Upper lobe of right lung (tissue), 1 donor: ENCODE measurements at regions not wholly inside any gene's neighbourhood (a gene's known extent, or its start where the extent isn't known, plus 50 kb on each side); places are given as distances from the start of the nearest gene placed in this dataset.

Experiments
- ATAC-seq: fragments of 200-7000 bp; cut with Tn5 transposase; one replicate; pipeline ENCODE4 v1.9.1; 2020; ENCODE audit warnings: mild to moderate bottlenecking, moderate library complexity
- DNase-seq: peaks from one replicate; pipeline ENCODE4 v3.0.0-alpha.2; 2020
- H3K27ac ChIP-seq: fragments of 200-600 bp; one replicate; pipeline ENCODE4 v1.8.0; 2022
- H3K27me3 ChIP-seq: fragments of 200-600 bp; one replicate; pipeline ENCODE4 v1.8.0; 2022; ENCODE audit warnings: mild to moderate bottlenecking
- H3K36me3 ChIP-seq: fragments of 200-600 bp; one replicate; pipeline ENCODE4 v1.8.0; 2022
- H3K4me1 ChIP-seq: fragments of 200-600 bp; one replicate; pipeline ENCODE4 v1.8.0; 2022
- H3K4me3 ChIP-seq: fragments of 200-600 bp; one replicate; pipeline ENCODE4 v1.8.0; 2022; ENCODE audit warnings: mild to moderate bottlenecking
- H3K9me3 ChIP-seq: fragments of 200-600 bp; one replicate; pipeline ENCODE4 v1.8.0; 2022
- intact Hi-C: fragments of 100-400 bp; cut with DNase I; formaldehyde crosslinking; loops from one replicate; pipeline ENCODE4 v1.11.0; 2022
- TF ChIP-seq, protein P1 (sequence below): fragments of 200-600 bp; IDR thresholded peaks from one replicate; pipeline ENCODE4 v1.8.0; 2022; ENCODE audit warnings: antibody characterized with exemption
- donor health status: DM: no; HTN: yes; CAD: no; lungs with severe emphysema.

- Histone ChIP-seq H3K36me3 (no peaks in the 10 kb centered on the region), H3K27me3 (no peaks in the 10 kb centered on the region), H3K4me3 (no peak overlapping the region), H3K27ac (no peak overlapping the region), H3K9me3 (no peaks in the 10 kb centered on the region), H3K4me1 (no peaks in the 10 kb centered on the region)
- TF ChIP-seq, protein P1, sequence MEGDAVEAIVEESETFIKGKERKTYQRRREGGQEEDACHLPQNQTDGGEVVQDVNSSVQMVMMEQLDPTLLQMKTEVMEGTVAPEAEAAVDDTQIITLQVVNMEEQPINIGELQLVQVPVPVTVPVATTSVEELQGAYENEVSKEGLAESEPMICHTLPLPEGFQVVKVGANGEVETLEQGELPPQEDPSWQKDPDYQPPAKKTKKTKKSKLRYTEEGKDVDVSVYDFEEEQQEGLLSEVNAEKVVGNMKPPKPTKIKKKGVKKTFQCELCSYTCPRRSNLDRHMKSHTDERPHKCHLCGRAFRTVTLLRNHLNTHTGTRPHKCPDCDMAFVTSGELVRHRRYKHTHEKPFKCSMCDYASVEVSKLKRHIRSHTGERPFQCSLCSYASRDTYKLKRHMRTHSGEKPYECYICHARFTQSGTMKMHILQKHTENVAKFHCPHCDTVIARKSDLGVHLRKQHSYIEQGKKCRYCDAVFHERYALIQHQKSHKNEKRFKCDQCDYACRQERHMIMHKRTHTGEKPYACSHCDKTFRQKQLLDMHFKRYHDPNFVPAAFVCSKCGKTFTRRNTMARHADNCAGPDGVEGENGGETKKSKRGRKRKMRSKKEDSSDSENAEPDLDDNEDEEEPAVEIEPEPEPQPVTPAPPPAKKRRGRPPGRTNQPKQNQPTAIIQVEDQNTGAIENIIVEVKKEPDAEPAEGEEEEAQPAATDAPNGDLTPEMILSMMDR: no peak
- no peak for ATAC-seq
- intact Hi-C loops: no loop called here
- DNase-seq: no peak
Observed at GRCh38 chr3:6039971-6040370, 820.9 kb upstream of the GRM7 start.

GRCh38 chr3:6041894-6042293 lies 819.0 kb upstream of the GRM7 start:
- no peak overlapping the region for H3K4me3 ChIP-seq
- H3K27me3 ChIP-seq: no peaks in the 10 kb centered on the region
- H3K4me1 ChIP-seq: no peaks in the 10 kb centered on the region
- no peak overlapping the region for H3K27ac ChIP-seq
- no peaks in the 10 kb centered on the region for H3K9me3 ChIP-seq
- DNase-seq (no peak), ATAC-seq (no peak)
- no peaks in the 10 kb centered on the region for H3K36me3 ChIP-seq
- TF ChIP-seq, protein P1: no peak
- intact Hi-C loops: no loop called here

DNA sequence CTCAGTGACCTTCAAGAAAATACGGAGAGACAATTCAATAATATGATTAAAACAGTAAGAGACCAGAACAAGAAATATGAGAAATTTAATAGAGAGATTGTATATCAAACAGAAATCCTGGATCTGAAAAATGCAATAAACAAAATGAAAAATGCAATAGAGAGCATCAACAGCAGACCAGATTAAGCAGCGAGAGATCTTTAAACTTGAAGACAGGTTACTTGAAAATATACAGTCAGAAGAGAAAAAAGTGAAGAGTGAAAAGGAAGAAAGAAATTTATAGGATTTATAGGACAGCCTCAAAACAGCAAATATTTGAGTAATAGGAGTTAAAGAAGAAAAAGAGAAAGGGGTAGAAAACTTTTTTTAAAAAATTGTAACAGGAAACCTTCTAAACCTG lies 813.9 kb upstream of the GRM7 start:
- no peaks in the 10 kb centered on the region for H3K4me1 ChIP-seq
- no peaks in the 10 kb centered on the region for H3K27me3 ChIP-seq
- no peak overlapping the region for H3K27ac ChIP-seq
- ATAC-seq (no peak), DNase-seq (no peak)
- intact Hi-C loops: no loop called here
- H3K36me3 ChIP-seq: no peaks in the 10 kb centered on the region
- H3K9me3 ChIP-seq: peaks cover 10% of the 10 kb centered on the region
- H3K4me3 ChIP-seq: no peak overlapping the region
- TF ChIP-seq, protein P1: no peak

DNA sequence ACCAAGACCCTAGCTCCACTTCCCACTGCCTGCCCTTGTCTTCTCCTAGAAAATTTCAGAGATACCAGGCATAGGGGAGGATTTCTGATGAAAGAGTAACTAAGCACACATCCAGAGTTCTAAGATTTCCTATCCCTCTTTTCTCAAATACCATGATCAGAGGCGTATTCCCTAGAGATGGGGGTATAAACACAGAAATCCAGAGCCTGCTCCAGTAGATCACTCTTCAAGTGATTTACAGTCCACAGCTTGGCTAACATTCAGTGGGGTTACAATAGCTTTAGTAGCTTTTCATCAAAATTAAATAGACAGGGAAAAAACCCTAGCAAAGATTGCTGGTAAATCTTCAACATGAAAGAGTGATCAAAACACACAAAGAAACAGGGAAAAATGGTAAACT lies 800.7 kb upstream of the GRM7 start:
- Histone ChIP-seq H3K27ac (no peak overlapping the region), H3K36me3 (no peaks in the 10 kb centered on the region), H3K4me3 (no peak overlapping the region), H3K9me3 (no peaks in the 10 kb centered on the region), H3K27me3 (no peaks in the 10 kb centered on the region), H3K4me1 (no peaks in the 10 kb centered on the region)
- no peak for ATAC-seq
- no peak for DNase-seq
- intact Hi-C loops: no loop called here
- TF ChIP-seq, protein P1: no peak

GRCh38 chr3:6062261-6063187 lies 798.4 kb upstream of the GRM7 start:
- Histone ChIP-seq H3K36me3 (no peaks in the 10 kb centered on the region), H3K27me3 (no peaks in the 10 kb centered on the region), H3K4me1 (no peaks in the 10 kb centered on the region), H3K4me3 (no peak overlapping the region), H3K27ac (no peak overlapping the region), H3K9me3 (no peaks in the 10 kb centered on the region)
- ATAC-seq (no peak), DNase-seq (no peak)
- TF ChIP-seq, protein P1: no peak
- intact Hi-C loops: no loop called here
